H1 (cell line): ENCODE measurements at regions not wholly inside any gene's neighbourhood (a gene's known extent, or its start where the extent isn't known, plus 50 kb on each side); places are given as distances from the start of the nearest gene placed in this dataset.

Experiments used
- BCL11A ChIP-seq, 2 experiments: IDR thresholded peaks; one replicate each; pipeline ENCODE4 v1.6.1; 2011; ENCODE audit warnings: low read depth in 2 of 2, low read length in 2 of 2, mild to moderate bottlenecking in 2 of 2
- BRCA1 ChIP-seq: IDR thresholded peaks from 2 replicates; pipeline ENCODE4 v1.6.1; 2012; ENCODE audit warnings: low read depth, low read length, improper control_type of control experiment
- KDM5A ChIP-seq: fragments of 200-600 bp; IDR thresholded peaks from 2 replicates; pipeline ENCODE4 v1.7.1; 2012; ENCODE audit warnings: mild to moderate bottlenecking, low read length, inconsistent platforms, mixed read lengths
- RFX5 ChIP-seq: IDR thresholded peaks from 2 replicates; pipeline ENCODE4 v1.6.1; 2011; ENCODE audit warnings: low read depth, low read length, improper control_type of control experiment, borderline replicate concordance
- RNF2 ChIP-seq: fragments of 200-900, 300-1000 bp; sonication (generic); IDR thresholded peaks from 2 replicates; pipeline ENCODE4 v1.7.1; 2016; ENCODE audit warnings: borderline replicate concordance, low read depth, mild to moderate bottlenecking, antibody characterized with exemption, low read length; ENCODE audit not compliant: poor library complexity, severe bottlenecking; ENCODE audit errors: missing control alignments
- YY1 ChIP-seq: IDR thresholded peaks from 2 replicates; pipeline ENCODE4 v1.6.1; 2011; ENCODE audit warnings: low read depth, mild to moderate bottlenecking, low read length

DNA sequence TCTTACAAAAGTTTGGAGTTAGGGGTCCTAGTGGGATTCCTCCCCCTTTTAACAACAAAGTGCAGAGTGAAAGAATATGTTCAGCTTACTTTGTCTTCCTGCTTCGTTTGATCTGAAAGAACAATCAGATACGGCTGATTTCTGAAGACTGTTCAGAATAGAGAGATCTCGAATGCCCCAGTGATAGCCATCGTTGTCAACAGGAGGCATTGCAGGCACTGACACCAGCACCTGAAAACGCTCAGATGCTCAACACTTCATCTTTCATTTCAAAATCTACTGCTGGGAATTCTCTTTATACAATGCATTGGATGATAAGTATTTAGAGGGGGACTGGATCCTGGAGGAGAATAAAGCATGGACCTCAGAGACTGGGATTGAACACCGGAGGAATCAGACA is 186.3 kb upstream of the TENM3 start (continued):
- TF ChIP-seq BCL11A (IDR thresholded peaks at IDR 0.05; ENCODE audit: low read depth in 2 of 2, low read length in 2 of 2) (no peak), BRCA1 (no peak), RNF2 (no peak), YY1 (no peak), RFX5 (no peak), KDM5A (no peak)
